OCI-LY3 (cell line): ENCODE measurements at regions not wholly inside any gene's neighbourhood (a gene's known extent, or its start where the extent isn't known, plus 50 kb on each side); places are given as distances from the start of the nearest gene placed in this dataset.

Experiments used
- H2AFZ ChIP-seq: fragments of 200-600, 300-600 bp; shearing (Covaris generic); 2 replicates; pipeline ENCODE4 v1.6.0; 2014; ENCODE audit warnings: antibody characterized with exemption, low read depth, low read length
- H3K27ac ChIP-seq: fragments of 200-600, 300-600 bp; sonication (generic); 2 replicates; pipeline ENCODE4 v1.5.1; 2014; ENCODE audit warnings: mild to moderate bottlenecking, low read length, moderate library complexity, mixed read lengths
- H3K27me3 ChIP-seq: fragments of 200-600, 300-600 bp; sonication (generic); 2 replicates; pipeline ENCODE4 v1.6.1; 2014; ENCODE audit warnings: low read depth, low read length, mixed read lengths
- H3K36me3 ChIP-seq: fragments of 200-600, 300-600 bp; sonication (generic); replicated peaks from 2 replicates; pipeline ENCODE3; 2014; ENCODE audit warnings: low read depth, low read length, mixed read lengths
- H3K4me1 ChIP-seq: fragments of 300-600, 200-600 bp; sonication (generic); 2 replicates; pipeline ENCODE4 v1.6.1; 2014; ENCODE audit warnings: low read length, mixed read lengths
- H3K4me2 ChIP-seq: fragments of 200-600, 300-600 bp; sonication (generic); 2 replicates; pipeline ENCODE4 v1.6.1; 2014; ENCODE audit warnings: low read length, mixed read lengths
- H3K4me3 ChIP-seq: fragments of 300-600, 200-600 bp; sonication (generic); 2 replicates; pipeline ENCODE4 v1.5.1; 2014; ENCODE audit warnings: antibody characterized with exemption, mild to moderate bottlenecking, low read length, moderate library complexity
- H3K79me2 ChIP-seq: fragments of 300-600, 200-600 bp; shearing (Covaris generic); 2 replicates; pipeline ENCODE4 v1.6.1; 2014; ENCODE audit warnings: mild to moderate bottlenecking, low read length, mixed read lengths
- H3K9ac ChIP-seq: fragments of 300-600, 200-600 bp; shearing (Covaris generic); 2 replicates; pipeline ENCODE4 v1.6.0; 2014; ENCODE audit warnings: mild to moderate bottlenecking, low read length, moderate library complexity
- H3K9me3 ChIP-seq: fragments of 200-600, 300-600 bp; shearing (Covaris generic); 2 replicates; pipeline ENCODE4 v1.6.1; 2014; ENCODE audit warnings: low read length, mixed read lengths; ENCODE audit not compliant: insufficient read depth
- H4K20me1 ChIP-seq: fragments of 200-600, 300-600 bp; sonication (generic); 2 replicates; pipeline ENCODE4 v1.6.1; 2016; ENCODE audit warnings: low read length, mixed read lengths; ENCODE audit not compliant: insufficient read depth
- CTCF ChIP-seq: fragments of 200-600, 300-600 bp; sonication (generic); IDR thresholded peaks from 2 replicates; pipeline ENCODE4 v1.5.1; 2014; ENCODE audit warnings: antibody characterized with exemption, low read length, low read depth
- EZH2phosphoT487 ChIP-seq: fragments of 200-600 bp; shearing (Covaris generic); IDR thresholded peaks from 2 replicates; pipeline ENCODE4 v1.6.1; 2018; ENCODE audit warnings: antibody characterized with exemption, mixed run types, low read depth

GRCh38 chr6:19317431-19317986 is 519.7 kb upstream of the ID4 start:
- Histone ChIP-seq H3K4me1 (no peaks in the 10 kb centered on the region), H3K9ac (no peak overlapping the region), H3K4me3 (no peak overlapping the region), H4K20me1 (no peaks in the 10 kb centered on the region), H2AFZ (no peak overlapping the region), H3K36me3 (no peaks in the 10 kb centered on the region), H3K4me2 (no peak overlapping the region), H3K9me3 (no peaks in the 10 kb centered on the region), H3K27ac (no peak overlapping the region), H3K27me3 (no peaks in the 10 kb centered on the region), H3K79me2 (no peaks in the 10 kb centered on the region)
- TF ChIP-seq CTCF (no peak), EZH2phosphoT487 (no peak)

DNA sequence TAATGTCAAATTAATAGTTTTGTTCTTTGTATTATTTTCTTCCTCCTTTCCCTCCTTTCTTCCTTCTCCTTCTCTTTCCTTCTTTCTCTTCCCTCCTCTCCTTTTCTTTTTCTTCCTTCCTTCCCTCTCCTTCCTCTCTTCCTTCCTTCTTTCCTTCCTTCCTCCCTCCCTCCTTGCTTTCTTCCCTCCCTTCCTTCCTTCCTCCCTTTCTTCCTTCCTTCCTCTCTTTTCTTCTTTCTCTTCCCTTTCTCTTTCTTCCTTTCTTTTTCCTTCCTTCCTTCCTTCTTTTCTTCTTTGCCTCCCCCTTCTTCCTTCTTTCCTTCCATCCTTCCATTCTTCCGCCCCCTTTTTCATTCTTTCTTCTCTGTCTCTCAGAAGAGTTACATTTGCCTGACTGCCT is 518.2 kb upstream of the ID4 start:
- no peaks in the 10 kb centered on the region for H3K9me3 ChIP-seq
- H3K9ac ChIP-seq, result no peak overlapping the region
- H4K20me1 ChIP-seq, result no peaks in the 10 kb centered on the region
- H2AFZ ChIP-seq, result no peak overlapping the region
- H3K4me2 ChIP-seq, result no peak overlapping the region
- no peaks in the 10 kb centered on the region for H3K4me1 ChIP-seq
- no peaks in the 10 kb centered on the region for H3K27me3 ChIP-seq
- no peak overlapping the region for H3K4me3 ChIP-seq
- no peak for TF ChIP-seq EZH2phosphoT487
- H3K36me3 ChIP-seq, result no peaks in the 10 kb centered on the region
- no peaks in the 10 kb centered on the region for H3K79me2 ChIP-seq
- H3K27ac ChIP-seq, result no peak overlapping the region

DNA sequence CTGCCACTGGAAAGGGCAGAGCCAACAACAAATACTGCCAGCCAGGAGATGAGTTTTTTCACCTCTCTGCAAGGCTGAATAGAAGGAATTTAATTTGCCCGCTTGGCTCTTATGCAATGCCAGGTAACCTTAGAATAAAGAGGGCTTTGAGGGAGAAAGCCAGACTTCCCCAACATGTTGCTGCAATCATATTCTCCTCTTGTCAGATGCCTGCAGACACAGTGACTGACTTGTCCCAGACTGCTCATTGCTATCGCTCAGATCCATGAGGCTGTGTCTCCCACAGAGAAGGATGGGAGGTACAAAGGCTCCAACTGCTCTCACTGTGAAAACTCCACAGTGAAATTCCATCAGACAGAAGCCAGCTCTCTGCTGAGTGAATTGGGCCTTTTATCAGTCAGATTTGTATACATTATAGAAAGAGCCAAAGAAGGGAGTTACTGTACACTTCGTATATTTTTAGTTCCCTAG is 517.0 kb upstream of the ID4 start:
- no peaks in the 10 kb centered on the region for H3K36me3 ChIP-seq
- H4K20me1 ChIP-seq, result no peaks in the 10 kb centered on the region
- H3K27me3 ChIP-seq, result no peaks in the 10 kb centered on the region
- TF ChIP-seq EZH2phosphoT487 (no peak), CTCF (no peak)
- no peak overlapping the region for H3K4me2 ChIP-seq
- no peak overlapping the region for H2AFZ ChIP-seq
- H3K9ac ChIP-seq, result no peak overlapping the region
- H3K79me2 ChIP-seq, result no peaks in the 10 kb centered on the region
- H3K27ac ChIP-seq, result no peak overlapping the region
- no peaks in the 10 kb centered on the region for H3K9me3 ChIP-seq
- no peaks in the 10 kb centered on the region for H3K4me1 ChIP-seq
- H3K4me3 ChIP-seq, result no peak overlapping the region

DNA sequence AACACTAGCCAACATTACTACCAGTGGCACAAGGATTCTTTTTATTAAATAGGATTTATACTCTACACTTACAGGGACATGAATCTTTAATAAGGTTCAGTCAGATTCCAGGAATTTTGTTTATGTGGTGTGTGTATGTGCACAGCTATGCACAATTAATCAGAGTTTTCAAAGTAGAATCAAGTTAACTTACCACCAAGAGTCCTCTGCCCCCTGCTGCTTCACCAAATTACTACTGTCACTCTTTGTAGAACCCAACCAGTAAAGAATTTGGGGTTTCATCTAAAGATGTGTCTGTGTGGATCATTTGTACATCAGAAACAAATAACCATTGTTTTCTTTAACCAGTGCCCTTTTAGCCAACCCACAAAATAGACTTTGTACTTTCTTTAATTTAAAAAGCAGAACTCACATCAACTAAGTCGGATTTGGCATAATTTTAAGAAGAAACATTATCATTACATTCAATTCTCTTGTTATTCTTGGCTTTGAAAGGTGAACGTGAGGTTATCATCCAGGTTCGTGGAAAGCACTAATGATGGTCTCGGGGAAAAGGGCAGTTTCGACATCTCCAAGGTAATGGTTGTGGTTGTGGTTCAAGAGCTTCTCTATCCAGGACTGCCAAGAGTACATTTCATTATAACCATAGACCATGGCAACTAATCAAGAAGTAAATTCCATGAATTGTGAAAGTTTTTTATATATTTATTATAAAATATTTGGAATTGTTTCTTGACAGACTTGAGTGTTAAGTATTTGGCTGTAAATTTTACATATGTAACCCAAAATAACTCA is 514.3 kb upstream of the ID4 start:
- TF ChIP-seq CTCF (peak; percentile 20; the same call in 1 of the 2 replicates), EZH2phosphoT487 (no peak)
- Histone ChIP-seq H3K4me2 (no peak overlapping the region), H3K27me3 (no peaks in the 10 kb centered on the region)

More for the DNA sequence above, 514.3 kb upstream of the ID4 start:
- Histone ChIP-seq H3K4me3 (no peak overlapping the region), H3K4me1 (no peaks in the 10 kb centered on the region), H3K9ac (no peak overlapping the region), H3K79me2 (no peaks in the 10 kb centered on the region), H2AFZ (no peak overlapping the region), H3K9me3 (no peaks in the 10 kb centered on the region), H3K36me3 (no peaks in the 10 kb centered on the region), H3K27ac (no peak overlapping the region), H4K20me1 (no peaks in the 10 kb centered on the region)
